Adipocyte (in vitro differentiated cells): ENCODE measurements at regions not wholly inside any gene's neighbourhood (a gene's known extent, or its start where the extent isn't known, plus 50 kb on each side); places are given as distances from the start of the nearest gene placed in this dataset.

Experiments
- DNase-seq: peaks from one replicate; pipeline ENCODE4 v3.0.0-alpha.2; 2015; ENCODE audit warnings: low read depth
- H3K27me3 ChIP-seq: replicated peaks from 2 replicates; pipeline ENCODE4 v1.7.0; 2013; ENCODE audit warnings: mild to moderate bottlenecking, low read length, moderate library complexity; ENCODE audit not compliant: control insufficient read depth, insufficient read depth
- H3K36me3 ChIP-seq: 2 replicates; pipeline ENCODE4 v1.7.0; 2013; ENCODE audit warnings: low read length, mild to moderate bottlenecking, moderate library complexity; ENCODE audit not compliant: control insufficient read depth, insufficient read depth, severe bottlenecking
- H3K4me1 ChIP-seq: 2 replicates; pipeline ENCODE4 v1.7.0; 2013; ENCODE audit warnings: mild to moderate bottlenecking, low read length, moderate library complexity; ENCODE audit not compliant: control insufficient read depth, insufficient read depth
- H3K4me3 ChIP-seq: 2 replicates; pipeline ENCODE4 v1.7.0; 2013; ENCODE audit warnings: mild to moderate bottlenecking, low read length, moderate library complexity
- H3K9ac ChIP-seq: 2 replicates; pipeline ENCODE4 v1.7.0; 2013; ENCODE audit warnings: mild to moderate bottlenecking, low read length, moderate library complexity
- H3K9me3 ChIP-seq: 2 replicates; pipeline ENCODE4 v1.7.0; 2013; ENCODE audit warnings: mild to moderate bottlenecking, low read length, moderate library complexity; ENCODE audit not compliant: control insufficient read depth

DNA sequence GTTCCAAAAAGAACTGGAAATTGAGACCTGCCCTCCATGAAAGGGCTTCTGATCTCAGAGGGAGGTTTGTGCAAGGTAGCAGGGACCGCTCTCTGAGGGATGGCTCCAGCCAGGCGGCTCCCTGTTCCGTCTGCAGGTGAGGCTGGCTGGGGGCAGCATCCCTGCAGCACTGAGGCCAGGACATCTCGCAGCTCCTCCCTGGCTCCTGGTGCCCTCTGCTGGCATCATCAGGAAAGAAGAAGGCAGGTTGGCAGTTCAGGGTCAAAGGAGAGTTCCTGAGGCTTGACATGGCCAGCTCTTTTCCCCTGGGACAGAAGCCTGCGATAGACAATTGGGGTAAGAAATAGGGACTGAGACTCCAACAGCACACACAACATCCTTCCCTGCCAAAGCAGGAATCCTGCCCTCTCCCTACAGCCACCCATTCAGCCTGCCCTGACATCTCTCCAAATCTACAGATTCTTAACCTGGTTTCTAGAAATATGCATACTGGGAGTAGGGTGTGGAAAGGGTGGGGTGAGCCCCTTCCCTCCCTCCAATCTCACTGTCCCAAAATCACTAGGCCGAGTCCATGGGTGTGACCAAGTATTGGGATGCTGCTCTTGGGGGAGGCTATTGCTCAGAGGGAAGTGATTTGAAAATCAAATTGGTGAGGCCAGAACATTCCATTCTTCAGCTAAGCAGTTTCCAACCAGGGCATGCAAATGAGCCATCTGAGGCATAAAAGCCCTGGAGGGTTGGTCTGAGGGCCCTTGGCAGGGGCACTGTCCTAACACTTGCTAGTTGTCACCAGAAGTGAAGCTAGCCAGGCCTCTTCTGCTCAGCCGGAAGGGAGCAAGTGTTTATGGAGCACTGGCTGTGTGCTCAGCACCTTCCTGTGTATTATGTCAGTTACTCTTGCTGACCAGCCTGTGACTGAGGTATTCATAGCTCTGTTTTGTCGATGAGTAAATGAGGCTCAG lies 185.4 kb downstream of the TFCP2L1 start:
- H3K4me3 ChIP-seq, result no peak overlapping the region
- peaks cover 6% of the 10 kb centered on the region for H3K4me1 ChIP-seq
- DNase-seq, result no peak
- H3K9me3 ChIP-seq, result no peaks in the 10 kb centered on the region
- H3K9ac ChIP-seq, result no peak overlapping the region
- no peaks in the 10 kb centered on the region for H3K36me3 ChIP-seq
- peaks cover 70% of the 10 kb centered on the region for H3K27me3 ChIP-seq

DNA sequence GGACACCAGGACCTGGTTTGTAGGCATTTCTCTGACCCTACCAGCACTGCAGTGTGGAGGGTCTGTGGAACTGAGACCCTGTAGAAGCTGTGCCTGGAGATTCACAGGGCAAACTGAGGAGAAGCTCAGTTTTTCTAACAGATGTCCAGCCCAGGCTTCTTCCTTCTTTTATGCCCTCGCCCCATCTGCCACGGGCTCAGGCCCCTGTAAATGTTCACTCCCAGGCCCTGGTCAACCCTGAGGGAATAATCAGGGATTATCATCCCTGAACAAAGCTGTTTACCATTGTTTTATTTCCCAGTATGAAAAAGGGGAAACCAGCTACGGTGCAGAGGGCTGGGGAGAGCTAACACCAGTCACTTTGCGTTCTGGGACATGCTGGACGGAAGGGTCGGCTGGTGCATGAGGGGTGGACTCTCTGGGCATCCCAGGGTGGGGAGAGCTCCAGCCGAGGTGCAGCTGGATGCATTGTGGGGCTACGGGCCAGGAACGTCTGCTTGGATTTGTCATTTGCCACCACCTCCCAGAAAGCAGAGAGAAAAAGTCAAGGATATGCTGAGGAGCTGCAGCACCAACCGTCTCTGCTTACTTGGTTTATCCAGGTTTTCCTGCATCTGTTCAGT lies 183.8 kb downstream of the TFCP2L1 start:
- Histone ChIP-seq H3K36me3 (no peaks in the 10 kb centered on the region), H3K4me1 (peaks cover 6% of the 10 kb centered on the region), H3K27me3 (peaks cover 71% of the 10 kb centered on the region), H3K9me3 (no peaks in the 10 kb centered on the region), H3K9ac (no peak overlapping the region), H3K4me3 (no peak overlapping the region)
- no peak for DNase-seq

DNA sequence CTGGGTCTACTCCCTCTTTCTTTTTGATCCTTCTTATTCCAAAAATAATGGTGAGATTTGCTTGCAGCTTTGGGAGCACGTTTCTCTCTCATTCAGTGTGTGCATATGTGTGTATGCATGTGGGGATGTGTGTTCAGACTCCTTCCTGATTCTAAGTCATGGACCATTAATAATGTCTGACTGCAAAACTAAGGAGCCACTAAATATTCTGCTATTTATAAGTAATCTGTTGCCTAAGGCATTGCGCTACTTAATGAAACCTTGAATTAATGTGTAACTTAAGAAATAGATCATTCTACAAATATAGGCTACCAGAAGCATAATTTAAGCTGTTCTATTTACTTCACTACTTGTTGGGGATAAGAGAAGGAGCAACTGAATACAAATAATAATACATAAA lies 182.1 kb downstream of the TFCP2L1 start:
- DNase-seq, result no peak
- H3K36me3 ChIP-seq, result no peaks in the 10 kb centered on the region
- H3K9ac ChIP-seq, result no peak overlapping the region
- H3K27me3 ChIP-seq, result peaks cover 66% of the 10 kb centered on the region
- H3K9me3 ChIP-seq, result no peaks in the 10 kb centered on the region
- peaks cover 6% of the 10 kb centered on the region for H3K4me1 ChIP-seq
- no peak overlapping the region for H3K4me3 ChIP-seq

DNA sequence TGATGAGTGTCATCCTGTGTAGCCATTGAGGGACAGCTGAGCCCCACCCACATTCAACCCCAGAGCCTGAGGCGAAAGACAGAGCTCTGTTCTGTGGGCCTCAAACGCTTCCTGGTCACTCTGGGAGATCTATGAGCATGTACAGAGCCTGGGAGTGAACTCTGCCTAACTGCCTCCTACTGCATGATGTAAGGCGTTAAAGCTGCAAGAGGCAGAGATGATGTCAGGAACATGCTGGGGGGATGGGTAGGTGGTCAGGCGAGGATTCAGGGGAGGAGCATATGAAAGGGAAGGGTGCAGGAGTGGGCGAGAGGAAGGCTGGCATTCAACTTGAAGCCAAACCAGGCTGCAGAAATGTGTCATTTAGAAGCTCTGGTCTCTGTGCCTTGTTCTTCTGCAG lies 181.0 kb downstream of the TFCP2L1 start:
- DNase-seq, result no peak
- H3K9ac ChIP-seq, result no peak overlapping the region
- H3K9me3 ChIP-seq, result no peaks in the 10 kb centered on the region
- H3K36me3 ChIP-seq, result no peaks in the 10 kb centered on the region
- H3K27me3 ChIP-seq, result peaks cover 56% of the 10 kb centered on the region
- peaks cover 6% of the 10 kb centered on the region for H3K4me1 ChIP-seq
- H3K4me3 ChIP-seq, result no peak overlapping the region

DNA sequence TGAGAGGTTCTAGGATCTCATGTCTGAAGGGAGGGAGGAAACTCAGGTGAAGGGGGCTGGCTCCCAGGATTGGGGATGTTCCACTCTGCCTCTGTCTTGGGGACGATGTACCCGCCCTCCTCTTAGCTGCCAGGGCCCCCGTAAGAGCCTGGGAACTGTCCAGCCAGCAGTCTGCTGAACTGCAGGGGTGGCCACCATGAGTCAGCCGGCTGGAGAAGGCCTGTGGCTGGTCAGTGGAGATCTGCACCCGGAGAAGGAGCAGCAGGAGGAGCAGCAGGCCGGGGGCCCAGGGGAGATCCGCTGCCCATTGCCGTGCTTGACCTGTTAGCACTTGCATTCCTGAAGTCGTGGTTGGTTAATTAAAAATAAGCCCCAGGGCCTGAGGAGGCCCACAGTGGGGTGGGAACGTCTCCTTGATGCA lies 180.3 kb downstream of the TFCP2L1 start:
- Histone ChIP-seq H3K27me3 (peaks cover 57% of the 10 kb centered on the region), H3K4me3 (no peak overlapping the region), H3K36me3 (no peaks in the 10 kb centered on the region), H3K4me1 (peaks cover 5% of the 10 kb centered on the region), H3K9me3 (no peaks in the 10 kb centered on the region), H3K9ac (no peak overlapping the region)
- peak; percentile 43 for DNase-seq

DNA sequence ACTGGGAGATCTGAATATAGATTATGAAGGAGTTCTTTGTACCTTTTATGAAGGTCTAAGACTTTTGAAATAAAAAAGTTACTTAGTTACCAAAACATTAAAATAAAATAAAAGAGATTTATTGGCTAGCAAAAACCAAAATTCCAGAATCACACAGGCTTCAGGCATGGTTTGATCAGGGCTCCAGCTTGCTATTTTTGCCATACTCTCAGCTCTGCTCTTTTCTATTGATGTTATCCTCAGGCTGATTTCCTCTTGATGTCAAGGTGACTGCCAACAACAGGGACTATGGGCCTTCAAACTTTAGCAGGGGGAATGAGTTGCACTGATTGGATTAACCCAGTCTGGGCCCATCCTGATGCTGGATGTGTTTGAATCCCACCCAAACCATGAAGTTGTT lies 174.1 kb downstream of the TFCP2L1 start:
- Histone ChIP-seq H3K36me3 (no peaks in the 10 kb centered on the region), H3K9me3 (peaks cover 2% of the 10 kb centered on the region), H3K9ac (no peak overlapping the region), H3K27me3 (peaks cover 22% of the 10 kb centered on the region), H3K4me1 (no peaks in the 10 kb centered on the region), H3K4me3 (no peak overlapping the region)
- no peak for DNase-seq

DNA sequence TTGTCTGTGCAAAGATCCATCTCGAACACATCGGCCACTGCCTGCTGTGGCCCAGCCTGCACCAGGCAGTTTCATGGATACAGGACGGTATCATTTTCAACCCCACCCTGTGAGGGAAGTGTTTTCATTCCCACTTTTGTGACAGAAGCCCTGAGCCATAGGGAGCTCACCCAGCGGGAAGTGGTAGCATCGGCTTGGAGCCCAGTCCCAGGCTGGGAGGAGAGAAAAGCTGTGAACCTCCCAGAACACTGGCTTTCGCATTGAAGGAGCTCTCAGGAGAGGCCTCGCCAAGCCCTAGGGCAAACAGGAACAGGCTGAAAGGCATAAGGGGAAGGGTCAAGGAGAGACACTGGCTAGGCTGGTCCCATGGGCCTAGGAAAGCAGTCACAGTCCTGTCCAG lies 166.1 kb downstream of the TFCP2L1 start:
- Histone ChIP-seq H3K4me3 (no peak overlapping the region), H3K4me1 (no peaks in the 10 kb centered on the region), H3K9me3 (no peaks in the 10 kb centered on the region), H3K27me3 (peaks cover 41% of the 10 kb centered on the region), H3K9ac (no peak overlapping the region), H3K36me3 (no peaks in the 10 kb centered on the region)
- no peak for DNase-seq

DNA sequence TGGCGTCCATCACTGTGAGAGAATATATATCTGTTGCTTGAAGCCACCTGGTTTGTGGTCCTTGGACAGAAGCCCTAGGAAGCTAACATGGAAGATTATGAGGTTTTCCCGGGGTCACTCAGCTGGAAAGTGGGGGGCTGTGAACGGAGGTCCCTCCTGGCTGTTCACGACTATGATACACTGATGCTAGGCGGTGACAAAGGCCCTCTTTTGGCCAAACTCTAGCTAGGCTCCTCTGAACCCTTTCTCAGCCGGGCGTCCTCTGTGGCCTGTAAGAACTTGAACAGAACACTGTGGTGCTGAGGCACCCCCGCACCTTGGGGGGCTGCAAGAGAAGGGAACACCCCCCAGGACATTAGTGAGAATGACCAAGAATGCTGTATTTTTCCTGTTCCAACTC lies 164.6 kb downstream of the TFCP2L1 start:
- no peak for DNase-seq
- no peaks in the 10 kb centered on the region for H3K4me1 ChIP-seq
- H3K36me3 ChIP-seq, result no peaks in the 10 kb centered on the region
- H3K4me3 ChIP-seq, result no peak overlapping the region
- no peak overlapping the region for H3K9ac ChIP-seq
- peaks cover 53% of the 10 kb centered on the region for H3K27me3 ChIP-seq
- no peaks in the 10 kb centered on the region for H3K9me3 ChIP-seq

DNA sequence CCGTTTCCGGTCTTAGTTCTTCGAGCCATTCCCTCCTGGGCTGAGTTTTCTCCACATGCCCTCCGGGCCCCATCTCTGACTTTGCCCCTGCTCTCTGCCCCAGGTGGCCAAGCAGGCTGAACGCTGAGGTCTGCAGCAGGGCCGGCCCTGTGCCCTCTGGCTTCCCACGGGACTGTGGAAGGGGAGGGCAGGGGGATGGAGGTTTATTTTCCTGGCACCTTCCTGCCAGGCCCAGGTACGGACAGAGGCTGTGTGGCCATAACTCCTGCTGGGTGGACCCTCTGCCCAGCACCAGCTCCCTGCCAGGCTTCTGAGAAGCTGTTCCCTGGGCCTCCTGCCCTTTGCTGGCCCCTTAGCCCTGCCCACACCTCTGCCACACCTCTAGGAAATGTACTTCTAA lies 164.0 kb downstream of the TFCP2L1 start:
- Histone ChIP-seq H3K9ac (no peak overlapping the region), H3K9me3 (no peaks in the 10 kb centered on the region), H3K27me3 (peaks cover 48% of the 10 kb centered on the region), H3K4me3 (no peak overlapping the region), H3K36me3 (no peaks in the 10 kb centered on the region), H3K4me1 (no peaks in the 10 kb centered on the region)
- no peak for DNase-seq

DNA sequence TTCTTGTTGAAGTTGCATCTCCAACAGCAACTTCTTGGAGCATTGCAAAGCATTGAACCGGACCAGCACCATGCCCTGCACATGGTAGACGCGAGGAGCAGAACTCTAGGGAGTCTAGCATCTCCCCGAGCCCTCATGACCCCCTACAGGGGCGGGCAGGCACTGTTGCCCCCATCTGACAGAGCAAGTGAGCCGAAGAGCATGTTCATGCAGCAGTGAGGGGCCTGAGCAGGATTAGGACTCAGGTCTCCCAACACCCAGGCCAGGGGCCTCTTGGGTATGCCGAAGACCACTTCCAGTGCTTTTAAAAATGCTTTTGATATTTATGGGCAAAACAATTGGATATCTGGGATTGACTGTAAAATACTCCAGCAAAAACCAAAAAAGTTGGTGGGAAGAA lies 163.3 kb downstream of the TFCP2L1 start:
- no peaks in the 10 kb centered on the region for H3K9me3 ChIP-seq
- H3K9ac ChIP-seq, result no peak overlapping the region
- H3K4me1 ChIP-seq, result no peaks in the 10 kb centered on the region
- peaks cover 52% of the 10 kb centered on the region for H3K27me3 ChIP-seq
- no peaks in the 10 kb centered on the region for H3K36me3 ChIP-seq
- DNase-seq, result no peak
- H3K4me3 ChIP-seq, result no peak overlapping the region

DNA sequence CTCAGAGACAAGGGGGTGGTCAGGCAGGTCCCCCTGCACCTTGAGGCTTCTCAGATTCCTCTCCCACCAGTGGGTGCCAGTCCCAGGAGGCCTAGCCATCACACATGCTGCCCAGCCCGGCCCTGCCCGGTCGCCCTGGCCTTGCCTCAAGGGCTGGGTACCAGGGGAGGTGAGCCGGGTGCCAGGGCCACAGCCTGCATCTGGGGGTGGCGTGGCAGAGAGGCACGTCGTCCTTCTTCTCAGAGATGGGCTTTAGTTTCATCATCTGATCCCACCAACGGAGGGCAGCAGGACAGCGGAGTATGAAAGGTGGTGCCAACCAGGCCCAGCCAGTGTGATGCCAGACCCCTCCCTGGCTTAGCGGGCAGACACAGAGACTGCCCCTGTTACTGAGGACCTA lies 161.7 kb downstream of the TFCP2L1 start:
- Histone ChIP-seq H3K4me3 (no peak overlapping the region), H3K9ac (no peak overlapping the region), H3K4me1 (no peaks in the 10 kb centered on the region), H3K9me3 (no peaks in the 10 kb centered on the region), H3K27me3 (peaks cover 68% of the 10 kb centered on the region), H3K36me3 (no peaks in the 10 kb centered on the region)
- DNase-seq, result no peak
